ENCODE measurements at regions not wholly inside any gene's neighbourhood (a gene's known extent, or its start where the extent isn't known, plus 50 kb on each side); places are given as distances from the start of the nearest gene placed in this dataset.

DNA sequence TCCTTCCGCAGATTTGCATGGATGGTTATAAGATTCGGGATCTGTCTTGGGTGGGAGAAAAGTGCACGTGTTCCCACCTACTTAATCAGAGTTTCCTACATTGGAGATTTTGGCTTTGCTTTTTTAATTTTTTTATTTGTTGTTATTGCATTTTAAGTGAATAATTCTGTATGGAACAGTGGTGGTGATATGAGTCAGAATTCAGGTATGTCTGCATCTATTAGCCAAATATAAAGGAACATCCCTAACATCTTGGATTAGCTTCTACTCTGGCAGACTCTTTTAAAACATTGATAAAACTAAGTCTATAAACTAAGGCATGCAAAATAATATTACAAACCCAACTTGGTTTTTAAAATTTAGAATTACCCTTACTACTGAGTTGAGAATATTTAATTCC, 659.8 kb upstream of the EPHA5 start:
- no peak for DNase-seq
- Histone ChIP-seq H3K9me3 (no peaks in the 10 kb centered on the region), H3K36me3 (no peaks in the 10 kb centered on the region), H3K27me3 (no peaks in the 10 kb centered on the region), H3K4me1 (no peaks in the 10 kb centered on the region), H3K4me3 (no peak overlapping the region), H3K27ac (no peak overlapping the region)
- WGBS, 2 donors = 77 to 80% methylated on average over 3 of the region's 3 CpGs
- intact Hi-C loops (cut with DNase I) = no loop called here
- TF ChIP-seq, protein P1, sequence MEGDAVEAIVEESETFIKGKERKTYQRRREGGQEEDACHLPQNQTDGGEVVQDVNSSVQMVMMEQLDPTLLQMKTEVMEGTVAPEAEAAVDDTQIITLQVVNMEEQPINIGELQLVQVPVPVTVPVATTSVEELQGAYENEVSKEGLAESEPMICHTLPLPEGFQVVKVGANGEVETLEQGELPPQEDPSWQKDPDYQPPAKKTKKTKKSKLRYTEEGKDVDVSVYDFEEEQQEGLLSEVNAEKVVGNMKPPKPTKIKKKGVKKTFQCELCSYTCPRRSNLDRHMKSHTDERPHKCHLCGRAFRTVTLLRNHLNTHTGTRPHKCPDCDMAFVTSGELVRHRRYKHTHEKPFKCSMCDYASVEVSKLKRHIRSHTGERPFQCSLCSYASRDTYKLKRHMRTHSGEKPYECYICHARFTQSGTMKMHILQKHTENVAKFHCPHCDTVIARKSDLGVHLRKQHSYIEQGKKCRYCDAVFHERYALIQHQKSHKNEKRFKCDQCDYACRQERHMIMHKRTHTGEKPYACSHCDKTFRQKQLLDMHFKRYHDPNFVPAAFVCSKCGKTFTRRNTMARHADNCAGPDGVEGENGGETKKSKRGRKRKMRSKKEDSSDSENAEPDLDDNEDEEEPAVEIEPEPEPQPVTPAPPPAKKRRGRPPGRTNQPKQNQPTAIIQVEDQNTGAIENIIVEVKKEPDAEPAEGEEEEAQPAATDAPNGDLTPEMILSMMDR (IDR thresholded peaks at IDR 0.05) = no peak
- ATAC-seq = no peak

- Histone ChIP-seq H3K27ac (no peak overlapping the region), H3K4me3 (no peak overlapping the region), H3K4me1 (no peaks in the 10 kb centered on the region), H3K27me3 (no peaks in the 10 kb centered on the region), H3K9me3 (no peaks in the 10 kb centered on the region), H3K36me3 (no peaks in the 10 kb centered on the region)
- intact Hi-C loops (cut with DNase I) = no loop called here
- ATAC-seq (no peak), DNase-seq (no peak)
- WGBS, 2 donors = 52 to 60% methylated on average over 5 of the region's 5 CpGs
- TF ChIP-seq, protein P1 (IDR thresholded peaks at IDR 0.05) = no peak
Measured at GRCh38 chr4:66328803-66329574, 658.7 kb upstream of the EPHA5 start.

GRCh38 chr4:66307641-66308438, 637.6 kb upstream of the EPHA5 start:
- H3K27ac ChIP-seq = no peak overlapping the region
- TF ChIP-seq, protein P1 (IDR thresholded peaks at IDR 0.05) = no peak
- intact Hi-C loops (cut with DNase I) = no loop called here
- H3K27me3 ChIP-seq = no peaks in the 10 kb centered on the region
- DNase-seq (no peak), ATAC-seq (no peak)
- WGBS, 2 donors = 57 to 61% methylated on average over 3 of the region's 3 CpGs
- no peak overlapping the region for H3K4me3 ChIP-seq
- no peaks in the 10 kb centered on the region for H3K36me3 ChIP-seq
- H3K4me1 ChIP-seq = no peaks in the 10 kb centered on the region
- peaks cover 0 to 21% (median 0%) of the 10 kb centered on the region in 11 donors for H3K9me3 ChIP-seq

DNA sequence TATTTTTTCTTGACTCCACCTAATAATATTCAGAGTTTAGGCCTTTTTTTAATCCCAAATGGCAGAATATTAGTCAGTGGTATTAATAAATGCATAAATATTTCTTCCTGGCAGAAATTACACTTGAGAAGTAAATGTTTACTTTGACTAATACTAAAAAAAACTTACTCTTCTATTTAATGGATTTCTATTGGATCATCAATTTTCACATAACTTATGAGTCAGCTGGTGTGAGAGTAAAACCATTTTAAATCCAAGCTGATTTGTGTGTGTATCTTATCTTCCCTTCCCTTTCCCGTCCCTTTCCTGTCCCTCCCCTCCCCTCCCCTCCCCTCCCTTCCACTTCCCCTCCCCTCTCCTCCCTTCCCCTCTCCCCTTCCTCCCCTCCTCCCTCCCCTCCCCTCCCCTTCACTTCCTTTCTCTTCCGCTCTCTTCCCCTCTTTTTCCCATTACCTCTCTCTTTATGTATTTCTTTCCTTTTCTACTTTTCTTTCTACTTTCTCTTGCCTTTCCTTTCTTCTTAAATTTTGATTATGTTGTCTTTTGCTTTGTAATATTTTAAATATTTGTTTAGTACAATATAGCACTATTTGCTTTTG, 630.1 kb upstream of the EPHA5 start:
- no peak for DNase-seq
- 54 to 55% methylated on average over 2 of the region's 2 CpGs for WGBS, 2 donors
- TF ChIP-seq, protein P1 (IDR thresholded peaks at IDR 0.05) = no peak
- ATAC-seq = no peak
- Histone ChIP-seq H3K36me3 (no peaks in the 10 kb centered on the region), H3K4me3 (no peak overlapping the region), H3K27ac (no peak overlapping the region), H3K4me1 (no peaks in the 10 kb centered on the region), H3K27me3 (no peaks in the 10 kb centered on the region), H3K9me3 (no peaks in the 10 kb centered on the region)
- intact Hi-C loops (cut with DNase I) = no loop called here

All from heart right ventricle (tissue), 16 donors.